K562 (cell line): ENCODE measurements at regions not wholly inside any gene's neighbourhood (a gene's known extent, or its start where the extent isn't known, plus 50 kb on each side); places are given as distances from the start of the nearest gene placed in this dataset.
A peak's percentile ranks its signal among the peaks of the same experiment; 100 is the strongest.

ENCODE experiments used
- ARHGAP35 ChIP-seq: fragments of 450-650 bp; IDR thresholded peaks from 2 replicates; pipeline ENCODE4 v1.6.1; 2018; ENCODE audit not compliant: partially characterized antibody
- CBFA2T3 ChIP-seq: fragments of 450-650 bp; IDR thresholded peaks from 2 replicates; pipeline ENCODE4 v1.6.1; 2017
- CBX1 ChIP-seq: sonication (generic); IDR thresholded peaks from 2 replicates; pipeline ENCODE4 v1.6.1; 2016; ENCODE audit warnings: antibody characterized with exemption, low read depth, mild to moderate bottlenecking
- CEBPB ChIP-seq: fragments of 450-650 bp; IDR thresholded peaks from 2 replicates; pipeline ENCODE4 v1.6.1; 2016; ENCODE audit warnings: missing genetic modification characterization, missing compliant biosample characterization
- COPS2 ChIP-seq: fragments of 450-650 bp; conservative IDR thresholded peaks from 2 replicates; pipeline ENCODE4 v1.6.1; 2016; ENCODE audit warnings: mild to moderate bottlenecking, moderate library complexity
- E2F3 ChIP-seq: fragments of 250-450 bp; sonication (Bioruptor Pico); IDR thresholded peaks from 2 replicates; pipeline ENCODE4 v1.4.0; 2020; ENCODE audit warnings: mild to moderate bottlenecking
- GTF3C2 ChIP-seq: IDR thresholded peaks from 3 replicates; pipeline ENCODE4 v1.6.1; 2011; ENCODE audit warnings: borderline replicate concordance, mild to moderate bottlenecking, moderate library complexity; ENCODE audit not compliant: insufficient read length; ENCODE audit errors: extremely low read depth
- HNRNPK ChIP-seq: fragments of 200-400 bp; formaldehyde crosslinking; IDR thresholded peaks from one replicate; pipeline ENCODE4 v1.6.1; 2018; ENCODE audit warnings: mild to moderate bottlenecking, low read depth, low read length; ENCODE audit not compliant: poor library complexity, severe bottlenecking
- KDM4B ChIP-seq, 2 experiments: fragments of 450-650 bp in 1 of 2; sonication (generic) in 1 of 2; IDR thresholded peaks; 2 replicates each; pipeline ENCODE4 v1.6.1; 2016 to 2017; ENCODE audit warnings: borderline replicate concordance in 2 of 2, antibody characterized with exemption in 1 of 2, low read depth in 1 of 2, mild to moderate bottlenecking in 1 of 2
- MXD1 ChIP-seq: fragments of 250-450 bp; sonication (Bioruptor Pico); IDR thresholded peaks from 2 replicates; pipeline ENCODE4 v1.8.0; 2021; ENCODE audit warnings: borderline replicate concordance, mild to moderate bottlenecking, moderate library complexity; ENCODE audit not compliant: poor library complexity, severe bottlenecking
- NKRF ChIP-seq: fragments of 450-650 bp; IDR thresholded peaks from 2 replicates; pipeline ENCODE4 v1.6.1; 2016; ENCODE audit warnings: borderline replicate concordance
- OTX1 ChIP-seq: fragments of 450-650 bp; formaldehyde crosslinking; IDR thresholded peaks from 2 replicates; pipeline ENCODE4 v1.4.0; 2022; ENCODE audit warnings: mild to moderate bottlenecking
- PCBP2 ChIP-seq: fragments of 200-400 bp; formaldehyde crosslinking; IDR thresholded peaks from 2 replicates; pipeline ENCODE4 v1.6.1; 2018; ENCODE audit warnings: low read length, low read depth, mild to moderate bottlenecking, moderate library complexity; ENCODE audit not compliant: poor library complexity, severe bottlenecking
- POLR2H ChIP-seq: IDR thresholded peaks from 2 replicates; pipeline ENCODE4 v1.6.1; 2016; ENCODE audit warnings: missing genetic modification characterization, low read depth, mild to moderate bottlenecking, control low read depth, missing compliant biosample characterization, moderate library complexity
- SAFB ChIP-seq: fragments of 200-400 bp; formaldehyde crosslinking; IDR thresholded peaks from 2 replicates; pipeline ENCODE4 v1.6.1; 2017; ENCODE audit warnings: low read depth, low read length, borderline replicate concordance
- TRIM28 ChIP-seq: fragments of 450-650 bp; IDR thresholded peaks from 2 replicates; pipeline ENCODE4 v1.6.1; 2017

- TF ChIP-seq CBX1, result no peak
- TF ChIP-seq SAFB, result no peak
- TF ChIP-seq POLR2H (tag), result no peak
- no peak for TF ChIP-seq KDM4B (IDR thresholded peaks at IDR 0.05; ENCODE audit: borderline replicate concordance in 2 of 2, low read depth in 1 of 2)
- TF ChIP-seq E2F3 (CRISPR knock-in tag), result no peak
- no peak for TF ChIP-seq PCBP2
- no peak for TF ChIP-seq GTF3C2
- TF ChIP-seq MXD1 (CRISPR knock-in tag), result no peak
- TF ChIP-seq COPS2, result no peak
- TF ChIP-seq OTX1, result no peak
- no peak for TF ChIP-seq TRIM28
- no peak for TF ChIP-seq HNRNPK
- no peak for TF ChIP-seq CEBPB
- peak; percentile 28 for TF ChIP-seq CBFA2T3
- TF ChIP-seq ARHGAP35, result no peak
- no peak for TF ChIP-seq NKRF
These were observed 367.1 kb upstream of the FAR2 start (continued) for GRCh38 chr12:28781671-28782652.
